HUDEP-2 (cell line): ENCODE measurements at regions not wholly inside any gene's neighbourhood (a gene's known extent, or its start where the extent isn't known, plus 50 kb on each side); places are given as distances from the start of the nearest gene placed in this dataset.
"Not testable (repeated sequence)": the region's sequence is repeated elsewhere in the genome, so short reads cannot be mapped to it uniquely, and the experiment has no call there.

Source experiments
- DNase-seq, 76 experiments: peaks; one replicate each; lab custom pipeline; 2025; ENCODE audit not compliant: unreplicated experiment in 76 of 76; lab: John Stamatoyannopoulos, UW

GRCh38 chr12:82529101-82529500 is 157.6 kb upstream of the TMTC2 start:
- no peak for DNase-seq

- DNase-seq = no peak
Observed at GRCh38 chr12:82529954-82530353, 156.8 kb upstream of the TMTC2 start.

GRCh38 chr12:82530394-82530793 is 156.3 kb upstream of the TMTC2 start:
- no peak for DNase-seq

GRCh38 chr12:82533341-82533740 is 153.4 kb upstream of the TMTC2 start:
- DNase-seq = no peak

- DNase-seq = no peak
Observed at GRCh38 chr12:82537436-82537835, 149.3 kb upstream of the TMTC2 start.

GRCh38 chr12:82554529-82554928 is 132.2 kb upstream of the TMTC2 start:
- no peak for DNase-seq

- no peak for DNase-seq
Observed at GRCh38 chr12:82555699-82556098, 131.0 kb upstream of the TMTC2 start.

GRCh38 chr12:82565966-82566365 is 120.7 kb upstream of the TMTC2 start:
- DNase-seq = no peak

- no peak for DNase-seq
Observed at GRCh38 chr12:82567688-82568087, 119.0 kb upstream of the TMTC2 start.

GRCh38 chr12:82574191-82574590 is 112.5 kb upstream of the TMTC2 start:
- DNase-seq = no peak

- DNase-seq = no peak
Observed at GRCh38 chr12:82578725-82579124, 108.0 kb upstream of the TMTC2 start.

GRCh38 chr12:82583756-82584155 is 103.0 kb upstream of the TMTC2 start:
- no peak for DNase-seq

GRCh38 chr12:82593143-82593542 is 93.6 kb upstream of the TMTC2 start:
- no peak for DNase-seq

- no peak for DNase-seq
Observed at GRCh38 chr12:82593901-82594396, 92.8 kb upstream of the TMTC2 start.

- no peak for DNase-seq
Observed at GRCh38 chr12:82595941-82596340, 90.8 kb upstream of the TMTC2 start.

GRCh38 chr12:82596483-82596882 is 90.2 kb upstream of the TMTC2 start:
- no peak for DNase-seq

- no peak for DNase-seq
Observed at GRCh38 chr12:82600379-82600778, 86.3 kb upstream of the TMTC2 start.

GRCh38 chr12:82603647-82604046 is 83.1 kb upstream of the TMTC2 start:
- not testable (repeated sequence) for DNase-seq

GRCh38 chr12:82605115-82605514 is 81.6 kb upstream of the TMTC2 start:
- DNase-seq = no peak

GRCh38 chr12:82608706-82609105 is 78.0 kb upstream of the TMTC2 start:
- DNase-seq = no peak

GRCh38 chr12:82609234-82609914 is 77.3 kb upstream of the TMTC2 start:
- no peak for DNase-seq

GRCh38 chr12:82619644-82620043 is 67.1 kb upstream of the TMTC2 start:
- no peak for DNase-seq

GRCh38 chr12:82620917-82621316 is 65.8 kb upstream of the TMTC2 start:
- no peak for DNase-seq
